ENCODE measurements at regions not wholly inside any gene's neighbourhood (a gene's known extent, or its start where the extent isn't known, plus 50 kb on each side); places are given as distances from the start of the nearest gene placed in this dataset.

- no peak for DNase-seq
These were observed 408.8 kb upstream of the SALL1 start for GRCh38 chr16:51559901-51560300.

GRCh38 chr16:51557670-51558069 is 406.6 kb upstream of the SALL1 start:
- DNase-seq, result no peak

DNA sequence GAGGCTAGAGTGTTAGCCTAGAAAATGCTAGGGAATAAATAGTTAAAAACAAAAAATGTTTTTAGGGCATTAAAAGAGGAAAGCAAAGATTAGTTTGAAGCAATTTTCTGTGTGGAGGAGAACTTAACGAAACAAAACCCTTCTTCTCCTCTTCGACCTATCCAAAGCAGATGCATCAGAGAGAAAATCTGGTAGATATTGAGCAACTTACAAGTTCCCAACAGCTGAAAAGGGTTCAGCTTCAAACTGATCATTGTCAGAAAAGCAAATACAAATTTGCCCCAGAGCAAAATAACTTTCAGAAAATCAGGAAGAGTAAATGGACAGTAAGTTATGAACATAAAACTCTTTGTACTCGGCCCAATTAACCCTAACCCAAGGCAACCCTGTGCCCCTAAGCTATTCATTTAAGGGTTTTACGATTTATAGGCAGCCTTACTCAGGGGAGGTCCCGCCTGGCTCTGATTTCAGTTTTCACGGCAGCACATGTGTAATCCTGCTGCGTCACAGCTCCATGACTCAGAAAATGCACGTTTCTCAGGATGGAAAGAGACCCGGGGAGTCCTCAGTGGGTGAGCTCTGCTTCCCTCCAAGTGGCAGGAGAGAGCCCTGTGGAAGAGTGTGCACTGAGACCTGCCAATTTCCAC is 405.7 kb upstream of the SALL1 start:
- DNase-seq, result no peak

GRCh38 chr16:51553910-51554309 is 402.8 kb upstream of the SALL1 start:
- DNase-seq, result no peak

GRCh38 chr16:51553314-51553713 is 402.2 kb upstream of the SALL1 start:
- no peak for DNase-seq

- no peak for DNase-seq
These were observed 399.8 kb upstream of the SALL1 start for GRCh38 chr16:51550800-51551347.

DNA sequence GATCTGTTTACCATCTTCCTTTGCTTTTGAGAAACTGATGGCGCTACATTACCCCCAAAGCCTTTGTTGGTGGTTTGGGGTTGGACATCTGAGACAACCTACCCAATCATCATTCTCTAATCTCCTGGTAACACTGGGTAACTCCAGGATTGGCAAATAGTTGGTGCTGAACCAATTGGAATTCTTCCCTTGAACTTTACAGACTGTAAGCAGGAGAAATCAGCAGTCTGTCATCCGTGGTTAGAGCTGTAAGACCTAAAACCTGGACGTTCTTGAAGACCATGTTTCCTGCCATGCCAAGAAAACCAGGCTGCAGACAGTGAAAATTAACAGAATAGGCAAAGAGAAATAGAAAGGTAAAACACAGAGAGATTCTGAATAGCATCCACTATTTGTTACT is 398.8 kb upstream of the SALL1 start:
- DNase-seq, result no peak

GRCh38 chr16:51545951-51546350 is 394.9 kb upstream of the SALL1 start:
- DNase-seq, result no peak

DNA sequence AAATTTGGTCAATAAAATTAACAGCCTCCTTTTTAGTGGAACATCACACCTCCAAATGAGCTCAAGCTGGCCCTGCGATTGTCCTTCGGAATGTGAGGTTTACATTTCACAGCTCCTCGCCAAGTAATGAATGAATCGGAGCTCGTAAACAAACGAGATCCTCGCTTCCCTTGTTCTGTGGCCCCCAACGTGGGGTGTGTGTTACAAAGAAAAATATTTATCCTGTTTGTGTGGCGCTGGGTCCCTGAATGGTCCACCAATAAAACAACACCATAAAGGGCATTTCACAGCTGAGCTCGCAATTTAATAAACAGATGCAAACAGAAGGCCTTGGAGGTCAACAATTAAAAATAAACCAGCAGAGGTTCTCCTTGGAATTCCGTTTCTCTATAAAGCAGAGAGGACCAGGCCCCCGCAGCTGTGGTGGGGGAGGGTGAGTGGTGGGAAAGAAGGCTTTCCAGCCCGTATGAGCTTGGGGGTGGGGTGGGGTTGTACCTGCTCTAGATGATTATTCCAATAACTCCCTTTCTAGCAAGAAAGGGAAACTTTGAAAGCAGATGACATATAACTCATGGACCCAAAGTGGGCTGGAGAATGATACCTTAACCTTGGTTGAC is 393.9 kb upstream of the SALL1 start:
- DNase-seq, result no peak

- no peak for DNase-seq
These were observed 392.9 kb upstream of the SALL1 start for GRCh38 chr16:51543971-51544370.

DNA sequence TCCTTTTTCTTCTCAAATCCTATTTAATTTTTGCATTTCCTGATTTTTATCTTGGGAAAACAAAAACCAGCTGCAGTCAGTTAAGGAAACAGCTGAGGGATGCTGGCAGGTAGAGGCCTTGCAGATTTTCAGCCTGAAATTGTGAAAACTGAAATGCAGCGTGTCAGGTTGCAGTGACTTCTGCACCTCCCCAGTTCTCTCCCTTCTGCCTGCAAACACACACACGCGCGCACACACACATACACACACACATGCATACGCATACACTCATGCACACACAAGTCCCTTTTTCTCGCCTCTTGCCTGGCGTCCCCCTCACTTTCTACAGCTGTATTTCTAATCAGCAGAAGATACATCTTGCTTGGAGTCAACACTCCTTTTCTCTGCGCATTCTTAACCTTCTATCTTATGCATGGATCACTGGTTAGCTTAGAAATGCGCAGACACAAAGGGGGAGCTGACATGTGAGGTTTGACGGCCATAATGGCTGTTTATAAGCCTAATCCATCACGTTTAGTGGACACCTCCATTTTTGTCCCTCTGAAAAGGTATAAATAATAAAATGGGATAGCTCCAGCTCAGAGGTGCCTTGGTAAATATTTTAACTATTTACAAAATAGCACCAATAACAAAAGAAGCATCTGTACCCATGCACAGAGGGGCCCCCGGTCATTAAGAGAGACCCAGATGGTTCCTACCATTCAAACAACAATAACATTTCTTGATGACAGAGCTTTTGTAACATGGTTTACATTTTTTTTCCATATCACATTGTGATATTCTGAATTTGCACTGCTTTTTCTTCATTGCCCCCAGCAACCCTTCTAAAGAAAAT is 392.1 kb upstream of the SALL1 start:
- no peak for DNase-seq

DNA sequence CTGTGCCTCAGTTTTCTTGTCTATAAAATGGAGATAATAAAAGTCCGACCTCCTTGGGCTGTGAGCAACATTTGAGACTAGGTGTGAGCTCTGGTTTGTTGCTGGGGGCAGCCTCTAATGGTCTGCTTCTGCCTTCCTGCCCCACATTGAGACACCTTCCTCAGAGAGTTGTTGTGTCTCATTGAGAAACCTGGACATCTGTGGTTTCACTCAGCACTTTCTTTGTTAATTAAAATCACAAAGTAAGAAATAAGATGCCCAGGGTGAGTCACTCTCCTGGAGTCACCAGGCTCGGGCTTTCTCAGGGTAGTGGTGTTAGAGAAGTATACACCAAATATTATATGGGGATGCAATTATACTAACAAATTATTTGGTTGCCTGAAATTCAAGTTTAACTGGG is 389.2 kb upstream of the SALL1 start:
- no peak for DNase-seq

DNA sequence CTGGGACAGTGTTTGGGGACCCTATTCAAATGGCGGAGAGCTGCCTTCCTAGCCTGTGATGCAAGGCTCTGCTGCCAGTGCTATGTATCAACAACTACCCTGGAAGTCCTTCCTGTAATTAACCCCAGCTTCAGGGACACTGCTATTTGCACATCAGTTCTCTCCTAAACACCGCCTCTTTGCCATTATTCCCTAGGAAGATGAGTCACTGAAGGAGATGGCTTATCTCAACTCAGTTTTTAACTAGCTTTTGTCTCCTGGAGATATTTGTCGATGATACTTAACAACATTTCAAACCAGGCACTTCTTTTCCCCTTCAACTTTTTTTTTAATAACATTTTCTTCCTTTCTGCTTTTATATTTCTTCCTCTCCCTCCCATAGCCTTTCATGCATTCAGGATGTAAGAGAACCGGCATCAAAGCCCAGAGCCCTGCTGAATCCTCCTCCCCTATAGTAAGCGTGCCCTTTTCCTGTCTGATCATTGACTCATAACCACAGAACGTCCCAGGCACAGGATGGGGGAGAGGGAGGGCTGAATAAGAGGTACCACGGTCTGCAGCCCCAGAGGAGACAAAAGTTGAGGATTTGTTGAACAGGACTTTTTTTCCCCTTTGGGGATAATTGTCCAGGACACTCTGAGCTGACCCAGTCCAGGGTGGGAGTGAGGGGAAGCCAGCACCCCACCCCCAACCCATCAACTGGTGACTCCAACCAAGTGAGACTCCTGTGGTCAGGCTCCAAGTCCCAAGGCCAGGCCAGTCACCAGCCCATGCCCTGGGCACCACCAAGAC is 387.8 kb upstream of the SALL1 start:
- no peak for DNase-seq

DNA sequence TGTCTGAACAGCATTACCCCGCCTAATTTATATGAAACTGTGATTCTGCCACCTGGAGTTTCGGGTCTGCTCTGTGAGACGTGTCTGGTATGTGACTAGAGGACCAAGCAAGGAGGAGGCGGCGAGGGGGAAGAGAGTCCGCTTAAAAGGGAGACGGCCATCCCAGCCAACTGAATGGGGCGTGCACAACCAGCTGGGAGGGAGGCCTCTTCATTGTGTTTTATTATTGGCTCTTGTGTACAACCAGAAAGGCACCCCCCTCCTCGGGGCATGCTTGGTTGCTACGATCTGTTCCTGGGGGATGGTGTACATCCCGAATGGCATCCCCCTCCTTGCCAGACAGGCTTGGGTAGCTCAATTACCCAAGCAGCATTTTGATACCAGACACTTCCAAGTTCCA is 384.5 kb upstream of the SALL1 start:
- no peak for DNase-seq

- no peak for DNase-seq
These were observed 381.5 kb upstream of the SALL1 start for GRCh38 chr16:51532551-51532950.

GRCh38 chr16:51531271-51531670 is 380.2 kb upstream of the SALL1 start:
- DNase-seq, result no peak

- DNase-seq, result no peak
These were observed 376.3 kb upstream of the SALL1 start for GRCh38 chr16:51527349-51527748.

- no peak for DNase-seq
These were observed 375.6 kb upstream of the SALL1 start for GRCh38 chr16:51526621-51527020.

GRCh38 chr16:51524555-51525373 is 373.7 kb upstream of the SALL1 start:
- DNase-seq, result no peak

DNA sequence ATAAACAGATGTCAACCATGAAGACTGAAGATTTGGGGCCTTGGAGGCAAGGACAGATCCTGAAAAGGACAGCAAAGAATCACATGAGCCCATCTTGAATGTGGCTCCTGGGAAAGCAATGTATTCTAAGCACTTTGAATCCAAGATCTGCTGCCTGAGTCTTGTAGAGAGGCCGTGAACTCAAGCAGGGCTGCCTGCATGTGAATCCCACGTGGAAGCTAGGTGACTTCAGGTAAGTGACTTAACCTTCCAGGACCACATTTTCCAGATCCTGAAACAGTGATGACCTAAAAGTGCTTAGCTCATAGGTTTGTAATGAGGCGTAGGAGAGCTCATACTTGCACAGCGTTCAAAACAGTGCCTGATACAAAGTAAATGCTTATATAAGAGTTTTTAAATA is 373.0 kb upstream of the SALL1 start:
- no peak for DNase-seq

DNA sequence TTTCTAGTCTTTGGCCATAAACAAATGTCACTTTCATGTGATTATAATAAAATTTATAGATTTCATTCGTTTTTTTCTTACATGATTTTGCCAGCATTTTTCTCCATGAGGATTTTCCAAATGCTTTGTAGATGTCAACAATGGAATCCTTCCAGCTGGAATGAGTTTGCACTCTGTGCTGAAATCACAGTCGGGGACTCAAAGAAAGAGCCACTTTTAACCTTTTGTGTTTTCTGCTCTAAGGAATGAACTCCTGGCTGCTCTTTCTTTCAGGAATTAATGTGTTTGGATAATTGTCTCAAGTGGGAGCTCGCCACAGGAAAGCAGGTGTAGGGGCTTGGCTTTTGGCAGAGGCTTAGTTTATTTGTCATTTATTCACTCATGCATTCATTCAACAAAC is 372.3 kb upstream of the SALL1 start:
- DNase-seq, result no peak

DNA sequence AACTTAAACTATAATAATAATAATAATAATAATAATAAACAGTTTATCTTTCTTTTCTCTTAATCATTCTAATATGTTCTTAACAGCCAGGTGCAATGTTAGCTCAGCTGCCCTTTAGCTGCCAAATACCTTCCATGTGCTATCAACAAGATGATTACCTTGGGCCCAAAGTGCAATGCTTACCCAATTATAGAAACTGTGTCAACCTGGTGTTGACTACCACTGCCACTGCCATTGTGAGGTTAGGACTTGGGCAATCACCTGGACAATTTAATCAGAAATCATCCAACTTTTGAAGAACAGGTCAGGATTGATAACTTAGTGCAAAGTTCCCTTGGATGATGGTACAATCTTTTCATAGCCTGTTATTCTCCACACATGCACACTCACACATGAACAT is 371.8 kb upstream of the SALL1 start:
- DNase-seq, result no peak
